ENCODE measurements at regions not wholly inside any gene's neighbourhood (a gene's known extent, or its start where the extent isn't known, plus 50 kb on each side); places are given as distances from the start of the nearest gene placed in this dataset.

DNA sequence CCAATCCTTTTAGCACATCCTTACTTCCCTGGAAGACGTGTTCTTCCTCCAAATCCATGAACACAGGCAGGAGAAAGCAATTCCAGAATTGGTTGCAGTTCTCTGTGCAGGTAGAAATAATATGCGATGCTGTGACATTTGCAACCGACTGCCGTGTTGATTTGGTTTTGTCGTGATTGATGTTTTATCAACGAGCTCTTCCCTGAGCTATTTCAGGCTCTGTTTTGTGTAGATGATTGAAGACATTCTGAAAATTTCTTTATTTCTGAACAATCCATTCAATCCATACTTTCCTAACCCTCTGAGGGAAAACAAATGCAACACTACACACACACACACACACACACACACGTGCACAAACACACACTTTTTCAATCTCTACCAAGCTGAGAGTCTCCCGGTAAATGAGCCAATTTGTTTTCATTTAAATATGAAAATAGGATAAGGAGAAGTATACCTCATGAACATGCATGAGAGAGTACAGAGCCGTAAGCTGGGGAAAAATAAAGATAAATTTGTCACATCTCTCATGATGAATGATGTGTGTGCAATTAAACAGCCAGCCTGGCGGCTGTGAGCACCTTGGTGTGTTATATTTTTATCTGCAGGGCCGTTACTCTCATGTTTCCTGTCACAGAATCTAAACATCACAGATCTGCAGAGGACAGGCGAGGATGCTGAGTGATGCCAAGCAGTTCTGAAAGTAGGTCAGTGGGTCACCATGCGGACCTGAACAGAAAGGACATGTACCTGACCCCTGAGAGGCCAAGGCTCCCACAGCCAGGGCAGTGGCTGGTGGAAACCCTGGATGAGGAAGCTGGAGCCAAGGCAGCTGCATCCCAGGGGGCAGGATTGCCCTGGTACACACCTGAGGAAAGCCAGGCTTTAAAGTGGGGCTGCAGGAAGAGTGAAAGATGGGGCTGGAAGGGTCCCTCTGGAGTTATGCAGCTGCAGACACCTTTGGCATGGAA, 64.8 kb downstream of the PDCL3 start:
- Mint-ChIP-seq H3K27me3 (ENCODE audit: unreplicated experiment) (peaks cover 53% of the 10 kb centered on the region), H3K4me3 (ENCODE audit: low read depth, unreplicated experiment) (no peak overlapping the region), H3K4me1 (ENCODE audit: low read depth, unreplicated experiment) (no peaks in the 10 kb centered on the region), H3K27ac (ENCODE audit: unreplicated experiment) (no peak overlapping the region), H3K9me3 (ENCODE audit: low read depth, unreplicated experiment) (no peaks in the 10 kb centered on the region), H3K36me3 (ENCODE audit: insufficient read depth, unreplicated experiment) (no peaks in the 10 kb centered on the region)
- CTCF ChIA-PET = no interaction called here
- no TSS peak for BruUV-seq (replicated peaks)
- no peak for TF ChIP-seq CTCF (IDR thresholded peaks at IDR 0.05; ENCODE audit: unreplicated experiment)
- DNase-seq = no peak
- intact Hi-C loops (cut with micrococcal nuclease; ENCODE audit: unreplicated experiment) = no loop called here

DNA sequence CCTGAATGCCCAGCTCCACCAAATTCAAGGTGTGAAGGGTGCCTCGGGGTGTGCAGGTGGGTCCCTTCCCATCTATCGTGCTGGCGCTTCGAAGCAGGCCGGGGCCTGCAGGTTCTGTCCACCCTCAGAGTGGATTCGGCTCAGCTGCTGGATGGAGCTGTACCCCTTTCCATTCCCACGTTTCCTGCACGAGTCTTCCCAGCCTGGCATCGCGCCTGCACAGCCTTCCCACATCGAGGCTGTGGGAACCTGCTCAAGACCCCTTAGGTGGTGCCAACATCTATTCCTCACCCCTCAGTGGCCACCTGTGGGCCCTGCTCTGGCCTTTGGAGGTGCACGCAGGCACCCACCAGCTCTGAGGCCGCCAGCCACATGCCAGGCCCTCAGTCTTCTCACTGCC, 65.7 kb downstream of the PDCL3 start:
- TF ChIP-seq CTCF (IDR thresholded peaks at IDR 0.05; ENCODE audit: unreplicated experiment) = no peak
- Mint-ChIP-seq H3K27me3 (ENCODE audit: unreplicated experiment) (peaks cover 53% of the 10 kb centered on the region), H3K9me3 (ENCODE audit: low read depth, unreplicated experiment) (no peaks in the 10 kb centered on the region), H3K4me1 (ENCODE audit: low read depth, unreplicated experiment) (no peaks in the 10 kb centered on the region), H3K27ac (ENCODE audit: unreplicated experiment) (no peak overlapping the region), H3K36me3 (ENCODE audit: insufficient read depth, unreplicated experiment) (no peaks in the 10 kb centered on the region), H3K4me3 (ENCODE audit: low read depth, unreplicated experiment) (no peak overlapping the region)
- intact Hi-C loops (cut with micrococcal nuclease; ENCODE audit: unreplicated experiment) = no loop called here
- BruUV-seq (replicated peaks) = no TSS peak
- no peak for DNase-seq
- CTCF ChIA-PET = no interaction called here

- intact Hi-C loops (cut with micrococcal nuclease; ENCODE audit: unreplicated experiment) = no loop called here
- H3K9me3 Mint-ChIP-seq (ENCODE audit: low read depth, unreplicated experiment) = no peaks in the 10 kb centered on the region
- peaks cover 53% of the 10 kb centered on the region for H3K27me3 Mint-ChIP-seq (ENCODE audit: unreplicated experiment)
- H3K4me3 Mint-ChIP-seq (ENCODE audit: low read depth, unreplicated experiment) = no peak overlapping the region
- TF ChIP-seq CTCF (IDR thresholded peaks at IDR 0.05; ENCODE audit: unreplicated experiment) = no peak
- no TSS peak for BruUV-seq (replicated peaks)
- CTCF ChIA-PET = no interaction called here
- H3K36me3 Mint-ChIP-seq (ENCODE audit: insufficient read depth, unreplicated experiment) = no peaks in the 10 kb centered on the region
- no peak overlapping the region for H3K27ac Mint-ChIP-seq (ENCODE audit: unreplicated experiment)
- no peak for DNase-seq
- H3K4me1 Mint-ChIP-seq (ENCODE audit: low read depth, unreplicated experiment) = no peaks in the 10 kb centered on the region
These were observed 66.5 kb downstream of the PDCL3 start for GRCh38 chr2:100629309-100629708.

DNA sequence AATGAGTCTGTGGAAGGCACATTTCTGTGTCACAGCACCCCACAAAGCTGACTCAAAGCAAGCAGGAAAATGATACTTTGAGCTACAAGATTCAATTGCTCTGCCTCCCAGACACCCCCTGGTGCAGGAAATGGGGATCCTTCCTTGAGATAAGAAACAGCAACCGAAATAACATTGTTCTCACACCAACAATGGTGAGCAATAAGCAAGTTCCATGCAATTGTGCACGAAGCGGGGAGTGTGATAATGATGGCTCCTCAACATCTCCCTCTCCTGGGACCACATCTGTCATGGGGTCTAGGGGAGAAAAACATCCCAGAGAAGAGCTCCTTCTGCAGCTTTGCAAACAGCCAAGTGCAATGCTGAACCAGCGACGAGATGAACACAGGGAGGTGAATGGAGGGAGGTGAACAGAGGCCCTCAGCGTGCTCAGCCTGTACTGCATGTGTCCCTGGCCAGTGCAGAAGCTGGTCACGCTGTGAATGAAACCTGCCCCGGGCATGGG, 67.7 kb downstream of the PDCL3 start:
- no peak overlapping the region for H3K27ac Mint-ChIP-seq (ENCODE audit: unreplicated experiment)
- no peak for TF ChIP-seq CTCF (IDR thresholded peaks at IDR 0.05; ENCODE audit: unreplicated experiment)
- no peak for DNase-seq
- H3K4me1 Mint-ChIP-seq (ENCODE audit: low read depth, unreplicated experiment) = no peaks in the 10 kb centered on the region
- H3K36me3 Mint-ChIP-seq (ENCODE audit: insufficient read depth, unreplicated experiment) = no peaks in the 10 kb centered on the region
- CTCF ChIA-PET = no interaction called here
- H3K9me3 Mint-ChIP-seq (ENCODE audit: low read depth, unreplicated experiment) = no peaks in the 10 kb centered on the region
- H3K4me3 Mint-ChIP-seq (ENCODE audit: low read depth, unreplicated experiment) = no peak overlapping the region
- no TSS peak for BruUV-seq (replicated peaks)
- peaks cover 48% of the 10 kb centered on the region for H3K27me3 Mint-ChIP-seq (ENCODE audit: unreplicated experiment)
- intact Hi-C loops (cut with micrococcal nuclease; ENCODE audit: unreplicated experiment) = no loop called here
